SIG-M5 treated with dmso at 0.1 percent for 504 hours (cell line): ENCODE measurements at regions not wholly inside any gene's neighbourhood (a gene's known extent, or its start where the extent isn't known, plus 50 kb on each side); places are given as distances from the start of the nearest gene placed in this dataset.
"Not testable (repeated sequence)": the region's sequence is repeated elsewhere in the genome, so short reads cannot be mapped to it uniquely, and the experiment has no call there.

Experiments
- DNase-seq: peaks from one replicate; lab custom pipeline; 2025; ENCODE audit not compliant: unreplicated experiment; lab: John Stamatoyannopoulos, UW

GRCh38 chr10:35950226-35950625 is 308.1 kb upstream of the FZD8 start:
- no peak for DNase-seq

- no peak for DNase-seq
These were observed 307.7 kb upstream of the FZD8 start for GRCh38 chr10:35949811-35950211.

- DNase-seq: no peak
These were observed 304.5 kb upstream of the FZD8 start for GRCh38 chr10:35946556-35946955.

- no peak for DNase-seq
These were observed 300.0 kb upstream of the FZD8 start for GRCh38 chr10:35942057-35942456.

GRCh38 chr10:35940141-35941041 is 298.3 kb upstream of the FZD8 start:
- no peak for DNase-seq

GRCh38 chr10:35938160-35938559 is 296.1 kb upstream of the FZD8 start:
- no peak for DNase-seq

- DNase-seq: no peak
These were observed 295.4 kb upstream of the FZD8 start for GRCh38 chr10:35937546-35937945.

GRCh38 chr10:35934642-35934995 is 292.5 kb upstream of the FZD8 start:
- DNase-seq: no peak

GRCh38 chr10:35933940-35934641 is 292.0 kb upstream of the FZD8 start:
- DNase-seq: no peak

- no peak for DNase-seq
These were observed 291.4 kb upstream of the FZD8 start for GRCh38 chr10:35933491-35933890.

- not testable (repeated sequence) for DNase-seq
These were observed 287.9 kb upstream of the FZD8 start for GRCh38 chr10:35929962-35930361.

- DNase-seq: no peak
These were observed 286.7 kb upstream of the FZD8 start for GRCh38 chr10:35928748-35929147.

- DNase-seq: no peak
These were observed 285.9 kb upstream of the FZD8 start for GRCh38 chr10:35927990-35928488.

GRCh38 chr10:35927341-35927740 is 285.2 kb upstream of the FZD8 start:
- DNase-seq: no peak

GRCh38 chr10:35926846-35927245 is 284.8 kb upstream of the FZD8 start:
- no peak for DNase-seq

GRCh38 chr10:35925493-35925892 is 283.4 kb upstream of the FZD8 start:
- DNase-seq: no peak

- DNase-seq: no peak
These were observed 282.7 kb upstream of the FZD8 start for GRCh38 chr10:35924759-35925158.

GRCh38 chr10:35922876-35923600 is 280.9 kb upstream of the FZD8 start:
- no peak for DNase-seq

- no peak for DNase-seq
These were observed 279.8 kb upstream of the FZD8 start for GRCh38 chr10:35921866-35922350.

- no peak for DNase-seq
These were observed 274.7 kb upstream of the FZD8 start for GRCh38 chr10:35916791-35917190.

GRCh38 chr10:35913628-35914027 is 271.5 kb upstream of the FZD8 start:
- no peak for DNase-seq
